K562 (cell line): ENCODE measurements at regions not wholly inside any gene's neighbourhood (a gene's known extent, or its start where the extent isn't known, plus 50 kb on each side); places are given as distances from the start of the nearest gene placed in this dataset.

Experiments
- CREB1 ChIP-seq, 2 experiments: sonication (generic) in 1 of 2; formaldehyde crosslinking in 1 of 2; IDR thresholded peaks; 2 replicates each; pipeline versions ENCODE4 v1.6.1 to v1.8.0; 2012 to 2022; ENCODE audit warnings: inconsistent platforms in 1 of 2, mild to moderate bottlenecking in 1 of 2, missing genetic modification reagents in 1 of 2, moderate library complexity in 1 of 2
- GABPA ChIP-seq: fragments of 200-800 bp; sonication (Bioruptor generic); conservative IDR thresholded peaks from 2 replicates; pipeline ENCODE4 v1.6.1; 2016; ENCODE audit warnings: low read depth, missing genetic modification characterization, missing compliant biosample characterization
- MAZ ChIP-seq, 2 experiments: fragments of 450-650 bp in 1 of 2; sonication (generic) in 1 of 2; formaldehyde crosslinking; IDR thresholded peaks in 1 of 2; conservative IDR thresholded peaks in 1 of 2; 2 replicates each; pipeline versions ENCODE4 v1.4.0 to v1.5.0; 2020; ENCODE audit warnings: mild to moderate bottlenecking in 1 of 2, missing genetic modification reagents in 1 of 2
- MTA3 ChIP-seq: fragments of 450-650 bp; formaldehyde crosslinking; IDR thresholded peaks from 2 replicates; pipeline ENCODE4 v1.6.1; 2017; ENCODE audit warnings: mild to moderate bottlenecking, borderline replicate concordance
- TAF1 ChIP-seq: IDR thresholded peaks from 2 replicates; pipeline ENCODE4 v1.6.1; 2011; ENCODE audit warnings: mild to moderate bottlenecking, low read length, moderate library complexity; ENCODE audit not compliant: insufficient read depth, control insufficient read depth, severe bottlenecking; ENCODE audit errors: extremely low read depth
- TF ChIP-seq, protein P1 (sequence below), 3 experiments: IDR thresholded peaks in 2 of 3; conservative IDR thresholded peaks in 1 of 3; 2 replicates each; pipeline ENCODE4 v1.5.1; 2011 to 2012; ENCODE audit warnings: low read length in 3 of 3, mild to moderate bottlenecking in 3 of 3, control low read depth in 2 of 3, improper control_type of control experiment in 1 of 3, inconsistent platforms in 1 of 3, low read depth in 1 of 3, mixed read lengths in 1 of 3, moderate library complexity in 1 of 3; ENCODE audit not compliant: insufficient read depth in 2 of 3
- TF ChIP-seq, protein P2 (sequence below): sonication (generic); formaldehyde crosslinking; IDR thresholded peaks from 2 replicates; pipeline ENCODE4 v1.9.0; 2022; ENCODE audit warnings: mild to moderate bottlenecking, missing genetic modification reagents
- TF ChIP-seq, protein P3 (sequence below): sonication (generic); formaldehyde crosslinking; IDR thresholded peaks from 2 replicates; pipeline ENCODE4 v1.8.1; 2022; ENCODE audit warnings: missing genetic modification reagents

DNA sequence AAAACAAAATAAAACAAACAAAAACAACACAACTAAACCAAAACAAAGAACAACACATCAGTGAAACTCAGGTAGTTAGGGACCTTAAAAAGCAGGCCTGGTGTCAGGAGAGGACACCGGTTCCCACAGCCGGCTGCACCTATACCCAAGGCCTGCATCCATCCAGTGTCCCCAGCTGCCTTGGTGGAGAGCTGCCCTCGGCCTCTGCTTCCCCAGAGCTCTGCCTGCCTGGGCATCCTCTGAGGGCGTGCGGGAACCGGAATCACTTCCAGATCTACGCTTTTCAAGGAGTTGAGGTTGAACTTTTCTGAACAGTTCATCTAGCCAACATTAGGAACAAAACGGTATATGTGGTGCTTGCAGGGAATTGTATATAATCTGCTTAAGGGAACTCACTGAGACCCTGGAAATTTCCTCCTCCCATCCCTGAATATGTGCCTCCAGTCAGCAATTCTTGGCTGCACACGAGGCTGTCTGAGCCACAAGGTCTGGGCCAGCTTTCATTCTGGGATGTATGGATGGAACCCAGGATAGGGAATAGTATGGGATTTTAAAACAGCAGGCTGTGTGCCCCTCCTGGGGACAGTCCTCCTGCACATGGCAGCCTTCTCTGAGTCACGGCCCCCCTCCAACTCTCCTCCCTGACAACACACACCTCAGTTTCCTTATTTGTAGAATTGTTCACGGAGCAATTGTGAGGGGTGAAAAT is 319.0 kb upstream of the RTL1 start:
- TF ChIP-seq CREB1 (IDR thresholded peaks at IDR 0.05) (no peak), CREB1 (CRISPR knock-in tag; IDR thresholded peaks at IDR 0.05) (no peak), TAF1 (no peak), MAZ (CRISPR knock-in tag; conservative IDR thresholded peaks at IDR 0.05 in 1 of 2, IDR thresholded peaks at IDR 0.05 in 1 of 2) (no peak), GABPA (tag) (no peak), MTA3 (no peak)
- TF ChIP-seq, protein P1, sequence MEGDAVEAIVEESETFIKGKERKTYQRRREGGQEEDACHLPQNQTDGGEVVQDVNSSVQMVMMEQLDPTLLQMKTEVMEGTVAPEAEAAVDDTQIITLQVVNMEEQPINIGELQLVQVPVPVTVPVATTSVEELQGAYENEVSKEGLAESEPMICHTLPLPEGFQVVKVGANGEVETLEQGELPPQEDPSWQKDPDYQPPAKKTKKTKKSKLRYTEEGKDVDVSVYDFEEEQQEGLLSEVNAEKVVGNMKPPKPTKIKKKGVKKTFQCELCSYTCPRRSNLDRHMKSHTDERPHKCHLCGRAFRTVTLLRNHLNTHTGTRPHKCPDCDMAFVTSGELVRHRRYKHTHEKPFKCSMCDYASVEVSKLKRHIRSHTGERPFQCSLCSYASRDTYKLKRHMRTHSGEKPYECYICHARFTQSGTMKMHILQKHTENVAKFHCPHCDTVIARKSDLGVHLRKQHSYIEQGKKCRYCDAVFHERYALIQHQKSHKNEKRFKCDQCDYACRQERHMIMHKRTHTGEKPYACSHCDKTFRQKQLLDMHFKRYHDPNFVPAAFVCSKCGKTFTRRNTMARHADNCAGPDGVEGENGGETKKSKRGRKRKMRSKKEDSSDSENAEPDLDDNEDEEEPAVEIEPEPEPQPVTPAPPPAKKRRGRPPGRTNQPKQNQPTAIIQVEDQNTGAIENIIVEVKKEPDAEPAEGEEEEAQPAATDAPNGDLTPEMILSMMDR (IDR thresholded peaks at IDR 0.05 in 2 of 3, conservative IDR thresholded peaks at IDR 0.05 in 1 of 3; ENCODE audit: insufficient read depth in 2 of 3, low read depth in 1 of 3, low read length in 3 of 3) = no peak
- TF ChIP-seq, protein P2, sequence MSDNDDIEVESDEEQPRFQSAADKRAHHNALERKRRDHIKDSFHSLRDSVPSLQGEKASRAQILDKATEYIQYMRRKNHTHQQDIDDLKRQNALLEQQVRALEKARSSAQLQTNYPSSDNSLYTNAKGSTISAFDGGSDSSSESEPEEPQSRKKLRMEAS (CRISPR knock-in tag) = no peak
- TF ChIP-seq, protein P3, sequence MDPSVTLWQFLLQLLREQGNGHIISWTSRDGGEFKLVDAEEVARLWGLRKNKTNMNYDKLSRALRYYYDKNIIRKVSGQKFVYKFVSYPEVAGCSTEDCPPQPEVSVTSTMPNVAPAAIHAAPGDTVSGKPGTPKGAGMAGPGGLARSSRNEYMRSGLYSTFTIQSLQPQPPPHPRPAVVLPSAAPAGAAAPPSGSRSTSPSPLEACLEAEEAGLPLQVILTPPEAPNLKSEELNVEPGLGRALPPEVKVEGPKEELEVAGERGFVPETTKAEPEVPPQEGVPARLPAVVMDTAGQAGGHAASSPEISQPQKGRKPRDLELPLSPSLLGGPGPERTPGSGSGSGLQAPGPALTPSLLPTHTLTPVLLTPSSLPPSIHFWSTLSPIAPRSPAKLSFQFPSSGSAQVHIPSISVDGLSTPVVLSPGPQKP (CRISPR knock-in tag) = no peak
